ENCODE measurements at regions not wholly inside any gene's neighbourhood (a gene's known extent, or its start where the extent isn't known, plus 50 kb on each side); places are given as distances from the start of the nearest gene placed in this dataset.
"Not testable (repeated sequence)": the region's sequence is repeated elsewhere in the genome, so short reads cannot be mapped to it uniquely, and the experiment has no call there.

DNA sequence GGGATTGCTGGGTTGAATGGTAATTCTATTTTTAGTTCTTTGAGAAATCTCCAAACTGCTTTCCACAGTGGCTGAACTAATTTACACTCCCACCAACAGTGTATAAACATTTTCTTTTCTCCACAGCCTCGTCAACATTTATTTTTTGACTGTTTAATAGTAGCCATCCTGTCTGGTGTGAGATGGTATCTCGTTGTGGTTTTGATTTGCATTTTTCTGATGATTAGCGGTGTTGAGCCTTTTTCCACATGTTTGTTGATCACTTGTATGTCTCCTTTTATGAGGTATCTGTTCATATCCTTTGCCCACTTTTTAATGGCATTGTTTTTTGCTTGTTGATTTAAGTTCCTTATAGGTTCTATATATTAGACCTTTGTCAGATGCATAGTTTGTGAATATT, 85.1 kb upstream of the SMAD3 start:
- H3K9me3 Mint-ChIP-seq; H3K4me1 Mint-ChIP-seq; H3K27ac Mint-ChIP-seq; H3K36me3 Mint-ChIP-seq (ENCODE audit: low read depth); H3K4me3 Mint-ChIP-seq; DNase-seq; POLR2A ChIA-PET: not testable (repeated sequence)
- CTCF ChIA-PET: interaction anchor here (0.5 to 1.1 kb wide), 2 partner anchors 141 to 420 kb away, joined by 3 read pairs; no protein-coding TSS in a partner anchor
- peaks cover 44% of the 10 kb centered on the region for H3K27me3 Mint-ChIP-seq

DNA sequence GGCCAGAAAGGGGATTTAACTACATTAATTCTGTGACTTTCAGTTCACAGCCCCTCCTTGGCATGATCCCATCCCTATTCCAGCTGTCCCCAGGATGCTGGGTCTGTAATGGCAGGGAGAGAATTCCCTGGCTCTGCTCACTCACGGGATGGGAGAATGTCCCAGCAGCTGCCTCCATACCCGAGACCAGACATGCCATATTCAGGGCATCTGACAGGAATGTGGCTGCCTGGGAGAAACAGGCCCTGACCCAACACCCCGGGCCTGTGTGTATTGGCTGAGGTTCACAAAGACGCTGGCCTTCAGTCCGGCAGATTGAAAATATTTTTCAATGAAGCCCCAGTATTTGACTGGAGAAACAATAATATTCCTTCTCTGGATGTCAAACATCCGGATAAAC, 83.6 kb upstream of the SMAD3 start:
- ChIA-PET POLR2A (no interaction called here), CTCF (no interaction called here)
- Mint-ChIP-seq H3K36me3 (ENCODE audit: low read depth) (peaks cover 5% of the 10 kb centered on the region), H3K4me3 (no peak overlapping the region), H3K27ac (no peak overlapping the region), H3K4me1 (peaks cover 2% of the 10 kb centered on the region), H3K9me3 (peaks cover 2% of the 10 kb centered on the region), H3K27me3 (peaks cover 37% of the 10 kb centered on the region)
- DNase-seq: no peak

DNA sequence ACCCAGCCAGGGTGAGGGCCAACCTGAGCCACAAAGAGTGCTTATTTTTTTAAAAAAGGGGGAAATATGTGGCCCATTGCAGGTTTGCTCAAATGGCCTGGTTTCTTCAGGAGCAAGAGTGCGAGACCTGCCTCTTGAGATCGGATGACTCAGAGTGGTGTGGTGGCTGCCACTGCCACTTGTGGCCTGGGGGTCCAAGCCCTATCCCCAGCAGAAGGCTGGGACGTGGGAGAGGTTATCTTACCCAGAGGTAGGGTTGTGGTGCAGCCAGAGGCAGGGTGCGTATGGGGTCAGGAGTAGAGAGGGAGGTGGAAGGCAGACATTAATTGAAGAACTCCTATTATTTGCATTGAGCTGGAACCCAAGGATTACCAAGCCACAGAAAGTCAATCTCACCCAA, 83.2 kb upstream of the SMAD3 start:
- H3K4me1 Mint-ChIP-seq: peaks cover 2% of the 10 kb centered on the region
- peaks cover 2% of the 10 kb centered on the region for H3K9me3 Mint-ChIP-seq
- POLR2A ChIA-PET: no interaction called here
- H3K27ac Mint-ChIP-seq: no peak overlapping the region
- CTCF ChIA-PET: no interaction called here
- no peak overlapping the region for H3K4me3 Mint-ChIP-seq
- DNase-seq: no peak
- peaks cover 5% of the 10 kb centered on the region for H3K36me3 Mint-ChIP-seq (ENCODE audit: low read depth)
- peaks cover 34% of the 10 kb centered on the region for H3K27me3 Mint-ChIP-seq

DNA sequence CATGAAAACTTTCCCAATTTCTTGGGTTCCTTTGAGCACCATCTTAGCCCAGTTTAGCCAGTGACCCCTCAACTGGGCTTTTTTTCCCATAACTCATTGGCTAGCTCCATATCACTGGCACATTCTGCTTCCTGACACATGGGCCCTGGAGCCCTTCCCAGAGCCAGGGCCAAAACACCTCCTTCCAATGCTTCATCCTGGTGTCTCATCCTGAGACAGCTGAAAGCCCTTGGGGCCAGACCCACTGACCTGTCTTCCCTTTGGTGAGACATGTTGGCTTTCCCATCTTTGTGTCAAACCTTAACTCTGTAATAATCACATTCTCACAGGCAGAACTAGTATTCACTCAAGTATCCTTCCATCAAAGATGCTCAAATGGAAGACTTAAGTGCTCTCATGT, 82.6 kb upstream of the SMAD3 start:
- Mint-ChIP-seq H3K27ac (no peak overlapping the region), H3K9me3 (peaks cover 2% of the 10 kb centered on the region), H3K27me3 (peaks cover 31% of the 10 kb centered on the region), H3K4me1 (peaks cover 2% of the 10 kb centered on the region), H3K4me3 (no peak overlapping the region), H3K36me3 (ENCODE audit: low read depth) (peaks cover 5% of the 10 kb centered on the region)
- DNase-seq: no peak
- CTCF ChIA-PET: no interaction called here
- POLR2A ChIA-PET: no interaction called here

DNA sequence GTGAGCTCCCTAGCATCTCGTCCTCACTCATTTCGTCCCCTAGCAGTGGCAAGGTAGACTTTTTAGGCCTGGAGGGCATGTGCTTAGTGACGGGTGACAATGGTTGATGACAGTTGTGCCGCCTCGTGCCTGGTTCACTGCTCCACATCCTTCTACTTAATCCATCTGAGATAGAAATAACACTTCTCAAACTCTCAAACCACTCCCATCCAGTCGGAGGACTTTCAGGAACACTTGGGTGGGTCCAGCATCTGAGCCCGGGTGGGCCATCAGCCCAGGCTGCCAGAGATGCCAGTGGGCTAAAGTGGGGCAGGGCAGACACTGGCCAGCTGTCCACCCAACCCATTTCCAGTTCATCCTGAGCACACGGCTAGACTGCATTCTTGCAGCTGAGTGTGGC, 79.7 kb upstream of the SMAD3 start:
- Mint-ChIP-seq H3K4me3 (no peak overlapping the region), H3K9me3 (peaks cover 2% of the 10 kb centered on the region), H3K27ac (no peak overlapping the region), H3K4me1 (no peaks in the 10 kb centered on the region), H3K27me3 (peaks cover 35% of the 10 kb centered on the region), H3K36me3 (ENCODE audit: low read depth) (peaks cover 5% of the 10 kb centered on the region)
- ChIA-PET CTCF (no interaction called here), POLR2A (no interaction called here)
- no peak for DNase-seq

DNA sequence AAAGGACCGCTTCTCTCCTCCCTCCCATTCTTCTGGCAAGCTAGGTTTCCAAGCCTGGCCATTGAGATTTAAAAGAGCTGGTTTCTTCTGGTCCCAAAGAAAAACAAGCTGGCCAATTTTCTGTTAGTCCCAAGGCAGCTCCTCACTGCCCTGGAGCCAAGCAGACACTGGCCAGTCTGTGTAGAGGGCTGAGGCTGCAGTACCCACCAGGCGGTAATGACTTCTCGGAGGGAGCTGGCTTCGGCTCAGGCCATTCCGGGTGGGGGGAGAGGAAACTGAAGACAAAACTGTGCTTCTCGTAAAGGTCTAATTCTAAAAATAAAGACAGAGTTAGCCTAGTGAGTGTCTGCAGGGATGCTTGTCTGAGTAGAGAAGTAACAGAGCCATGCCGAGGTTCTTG, 78.5 kb upstream of the SMAD3 start:
- Mint-ChIP-seq H3K4me1 (no peaks in the 10 kb centered on the region), H3K4me3 (no peak overlapping the region), H3K27ac (no peak overlapping the region), H3K36me3 (ENCODE audit: low read depth) (peaks cover 5% of the 10 kb centered on the region), H3K9me3 (peaks cover 2% of the 10 kb centered on the region), H3K27me3 (peaks cover 35% of the 10 kb centered on the region)
- ChIA-PET POLR2A (no interaction called here), CTCF (no interaction called here)
- DNase-seq: no peak

DNA sequence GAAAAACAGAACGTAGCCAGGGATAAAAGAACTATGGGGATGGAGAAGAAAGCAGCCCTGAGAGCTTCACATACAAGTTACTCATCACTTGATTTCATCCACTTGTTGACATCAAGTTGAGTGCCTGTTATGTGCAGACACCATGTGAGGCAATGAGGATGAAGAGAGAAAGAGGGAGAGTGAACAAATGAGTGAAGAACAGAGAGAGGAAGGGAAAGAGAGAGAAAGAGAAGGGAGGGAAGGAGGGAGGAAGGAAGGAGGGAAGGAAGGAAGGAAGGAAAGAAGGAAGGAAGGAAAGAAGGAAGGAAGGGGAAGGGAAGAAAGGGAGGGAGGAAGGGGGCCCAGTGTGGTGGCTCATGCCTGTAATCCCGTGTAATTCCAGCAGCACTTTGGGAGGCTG, 72.3 kb upstream of the SMAD3 start:
- Mint-ChIP-seq H3K4me1 (no peaks in the 10 kb centered on the region), H3K9me3 (peaks cover under 1% of the 10 kb centered on the region), H3K27ac (no peak overlapping the region), H3K27me3 (peaks cover 25% of the 10 kb centered on the region), H3K4me3 (no peak overlapping the region), H3K36me3 (ENCODE audit: low read depth) (peaks cover under 1% of the 10 kb centered on the region)
- ChIA-PET CTCF (no interaction called here), POLR2A (no interaction called here)
- DNase-seq: no peak

DNA sequence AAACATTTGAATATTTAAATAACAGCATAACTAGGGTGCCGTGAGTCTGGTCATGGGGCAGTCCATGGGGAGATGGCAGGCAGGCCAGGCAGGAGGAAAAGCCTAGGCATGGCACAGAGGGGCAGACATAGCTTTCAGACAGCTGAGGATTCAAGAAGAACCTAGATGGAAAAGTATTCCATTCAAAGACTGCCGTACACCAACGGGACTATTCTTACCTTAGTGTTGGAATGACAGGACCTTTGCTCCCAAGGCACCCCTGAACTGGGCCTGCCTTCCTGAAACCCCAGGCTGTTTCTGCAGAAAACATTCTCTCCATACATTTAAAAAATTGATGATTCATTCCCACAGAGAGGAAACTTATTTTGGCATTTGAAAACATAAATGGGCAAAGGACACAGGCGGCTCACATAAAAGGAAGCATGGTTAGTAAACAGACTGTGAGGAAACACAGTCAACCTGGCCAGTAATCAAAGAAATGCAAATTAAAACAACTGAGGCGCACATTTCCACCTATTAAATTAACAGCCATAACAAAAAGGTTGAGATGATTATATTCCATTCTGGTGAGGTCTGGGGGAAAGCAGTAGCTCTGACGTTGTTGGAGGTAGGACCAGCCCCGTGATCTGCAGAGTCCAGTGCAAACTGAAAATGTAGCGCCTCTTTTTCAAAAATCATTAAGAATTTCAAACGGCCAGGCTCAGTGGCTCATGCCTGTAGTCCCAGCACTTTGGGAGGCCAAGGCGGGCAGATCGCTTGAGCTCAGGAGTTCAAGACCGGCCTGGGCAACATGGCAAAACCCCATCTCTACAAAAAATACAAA, 71.3 kb upstream of the SMAD3 start:
- no peak overlapping the region for H3K4me3 Mint-ChIP-seq
- peaks cover 30% of the 10 kb centered on the region for H3K27me3 Mint-ChIP-seq
- ChIA-PET POLR2A (no interaction called here), CTCF (no interaction called here)
- H3K27ac Mint-ChIP-seq: no peak overlapping the region
- H3K9me3 Mint-ChIP-seq: peaks cover 5% of the 10 kb centered on the region
- no peak for DNase-seq
- no peaks in the 10 kb centered on the region for H3K4me1 Mint-ChIP-seq
- peaks cover 5% of the 10 kb centered on the region for H3K36me3 Mint-ChIP-seq (ENCODE audit: low read depth)

DNA sequence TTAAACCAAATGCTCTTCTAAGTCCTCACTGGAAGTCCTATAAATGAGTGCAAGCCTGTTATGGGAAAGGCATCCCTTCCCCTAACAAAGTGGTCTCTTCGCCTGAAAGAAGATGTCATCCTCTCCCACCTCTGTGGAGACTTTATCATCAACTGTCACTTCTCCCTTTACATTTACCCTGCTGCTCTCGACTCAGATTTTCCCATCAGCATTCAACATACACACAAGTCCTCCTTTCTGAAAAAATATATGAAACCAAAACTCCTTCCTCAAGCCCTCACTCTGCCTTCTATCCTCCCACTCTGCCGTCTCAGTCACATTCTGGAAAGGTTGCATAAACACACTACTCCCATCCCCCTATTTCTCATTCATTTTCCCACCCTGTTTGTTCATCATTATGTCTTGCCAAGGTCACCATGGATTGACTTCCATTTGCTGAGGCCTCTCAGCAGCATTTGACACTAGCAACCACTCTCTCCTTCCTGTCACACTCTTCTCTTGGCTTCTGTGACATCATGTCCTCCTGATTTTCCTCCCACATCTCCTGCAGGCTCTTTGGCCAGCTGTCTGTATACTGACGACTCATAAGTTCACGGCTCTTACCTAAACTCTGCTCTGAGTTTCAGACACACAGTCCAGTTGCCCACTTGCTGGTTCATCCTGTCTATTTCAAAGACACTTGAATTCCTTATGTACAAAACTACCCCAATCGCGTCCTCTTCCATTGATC, 70.3 kb upstream of the SMAD3 start:
- POLR2A ChIA-PET: no interaction called here
- Mint-ChIP-seq H3K36me3 (ENCODE audit: low read depth) (peaks cover 8% of the 10 kb centered on the region), H3K27me3 (peaks cover 25% of the 10 kb centered on the region), H3K9me3 (peaks cover 7% of the 10 kb centered on the region), H3K27ac (no peak overlapping the region), H3K4me3 (no peak overlapping the region), H3K4me1 (no peaks in the 10 kb centered on the region)
- no peak for DNase-seq
- CTCF ChIA-PET: no interaction called here

DNA sequence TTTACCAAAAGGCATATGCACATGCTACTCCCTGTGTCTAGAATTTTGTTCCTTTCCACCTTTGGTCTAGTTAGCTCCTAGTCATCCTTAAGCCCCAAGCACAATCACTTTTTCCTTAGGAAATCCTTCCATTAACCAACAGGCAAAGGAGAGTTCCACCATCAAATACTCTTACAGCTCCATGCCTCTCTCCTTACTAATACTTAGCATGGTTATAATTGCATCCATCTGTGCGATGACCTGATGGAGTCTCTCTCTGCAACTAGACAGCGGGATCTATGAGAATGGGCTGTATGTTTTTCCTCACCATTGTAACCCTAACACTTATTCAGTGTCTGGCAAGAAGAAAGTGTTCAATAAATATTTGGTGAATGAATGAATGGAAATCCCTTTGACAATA, 69.3 kb upstream of the SMAD3 start:
- Mint-ChIP-seq H3K27ac (no peak overlapping the region), H3K4me3 (no peak overlapping the region), H3K4me1 (no peaks in the 10 kb centered on the region), H3K36me3 (ENCODE audit: low read depth) (peaks cover 8% of the 10 kb centered on the region), H3K27me3 (peaks cover 24% of the 10 kb centered on the region), H3K9me3 (peaks cover 7% of the 10 kb centered on the region)
- CTCF ChIA-PET: no interaction called here
- no peak for DNase-seq
- POLR2A ChIA-PET: no interaction called here

DNA sequence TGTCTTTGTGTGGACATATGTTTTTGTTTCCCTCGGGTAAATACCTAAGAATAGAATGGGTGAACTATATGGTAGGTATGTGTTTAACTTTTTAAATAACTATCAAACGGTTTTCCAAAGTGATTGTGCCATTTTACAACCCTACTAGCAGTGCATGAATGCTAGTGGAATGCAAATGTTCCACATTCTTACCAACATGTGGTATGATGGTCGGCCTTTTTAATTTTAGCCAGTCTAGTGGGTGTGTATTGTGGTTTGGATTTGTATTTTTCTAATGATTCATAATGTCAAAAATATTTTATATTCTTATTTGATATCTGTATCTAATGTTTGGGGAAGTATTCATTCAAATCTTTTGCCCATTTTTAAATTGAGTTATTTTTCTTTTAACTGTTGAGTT, 68.2 kb upstream of the SMAD3 start:
- no peak for DNase-seq
- ChIA-PET CTCF (no interaction called here), POLR2A (no interaction called here)
- Mint-ChIP-seq H3K27ac (no peak overlapping the region), H3K9me3 (peaks cover 7% of the 10 kb centered on the region), H3K4me3 (no peak overlapping the region), H3K36me3 (ENCODE audit: low read depth) (peaks cover 8% of the 10 kb centered on the region), H3K4me1 (no peaks in the 10 kb centered on the region), H3K27me3 (peaks cover 23% of the 10 kb centered on the region)

DNA sequence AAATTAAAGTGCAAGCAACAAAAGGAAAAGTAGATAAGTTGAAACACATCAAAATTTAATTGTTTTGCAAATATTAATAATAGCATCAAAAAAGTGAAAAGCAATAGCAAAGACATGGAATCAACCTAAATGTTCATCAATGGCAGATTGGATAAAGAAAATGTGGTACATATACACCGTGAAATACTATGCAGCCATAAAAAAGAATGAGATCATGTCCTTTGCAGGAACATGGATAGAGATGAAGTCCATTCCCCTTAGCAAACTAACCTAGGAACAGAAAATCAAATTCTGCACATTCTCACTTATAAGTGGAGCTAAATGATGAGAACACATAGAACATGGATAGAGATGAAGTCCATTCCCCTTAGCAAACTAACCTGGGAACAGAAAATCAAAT, 67.2 kb upstream of the SMAD3 start:
- DNase-seq; H3K9me3 Mint-ChIP-seq; H3K27ac Mint-ChIP-seq; H3K4me1 Mint-ChIP-seq; H3K36me3 Mint-ChIP-seq (ENCODE audit: low read depth); CTCF ChIA-PET; POLR2A ChIA-PET; H3K4me3 Mint-ChIP-seq: not testable (repeated sequence)
- H3K27me3 Mint-ChIP-seq: peaks cover 15% of the 10 kb centered on the region

DNA sequence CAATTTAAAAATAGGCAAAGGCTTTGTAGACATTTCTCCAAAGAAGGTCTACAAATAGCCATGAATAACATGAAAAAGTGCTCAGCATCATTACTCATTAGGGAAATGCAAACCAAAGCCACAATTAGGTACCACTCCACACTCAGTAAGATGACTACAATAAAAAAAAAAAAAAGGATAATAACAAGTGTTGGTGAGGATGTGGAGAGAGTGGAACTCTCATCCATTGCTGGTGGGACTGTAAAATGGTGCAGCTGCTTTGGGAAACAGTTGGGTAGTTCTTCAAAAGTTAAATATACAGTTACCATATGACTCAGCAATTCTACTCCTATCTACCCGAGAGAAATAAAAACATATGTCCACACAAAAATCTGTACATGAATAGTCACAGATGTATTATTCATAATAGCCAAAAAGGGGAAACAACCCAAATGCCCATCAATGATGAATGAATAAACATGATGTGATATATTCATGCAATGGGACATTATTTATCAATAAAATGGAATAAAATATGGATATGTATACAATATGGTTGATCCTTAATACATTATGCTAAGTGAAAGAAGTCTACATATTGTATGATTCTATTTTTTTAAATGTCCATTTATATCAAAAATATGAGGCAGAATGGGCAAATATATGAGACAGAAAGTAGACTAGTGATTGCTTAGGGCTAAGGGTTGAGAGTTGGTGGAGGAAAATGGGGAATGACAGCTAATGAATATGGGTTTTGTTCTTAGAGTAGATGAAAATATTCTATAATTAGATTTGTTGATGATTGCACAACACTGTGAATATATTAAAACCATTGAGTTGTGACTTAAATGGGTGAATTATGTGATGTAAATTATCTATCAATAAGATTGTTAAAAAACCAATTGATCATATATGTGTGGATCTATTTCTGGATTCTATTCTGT, 66.1 kb upstream of the SMAD3 start:
- POLR2A ChIA-PET: no interaction called here
- CTCF ChIA-PET: no interaction called here

More for the DNA sequence above, 66.1 kb upstream of the SMAD3 start:
- Mint-ChIP-seq H3K36me3 (ENCODE audit: low read depth) (peaks cover 8% of the 10 kb centered on the region), H3K27ac (no peak overlapping the region), H3K4me1 (no peaks in the 10 kb centered on the region), H3K27me3 (peaks cover 15% of the 10 kb centered on the region), H3K9me3 (peaks cover 7% of the 10 kb centered on the region), H3K4me3 (no peak overlapping the region)
- DNase-seq: no peak

Data from activated CD4-positive, alpha-beta memory T cell treated with anti-CD3 and anti-CD28 coated beads, Interleukin-2, amount 10 ng/mL, durations not matched to agents 7 days and 5 days (primary cell).